ENCODE measurements at regions not wholly inside any gene's neighbourhood (a gene's known extent, or its start where the extent isn't known, plus 50 kb on each side); places are given as distances from the start of the nearest gene placed in this dataset.

DNA sequence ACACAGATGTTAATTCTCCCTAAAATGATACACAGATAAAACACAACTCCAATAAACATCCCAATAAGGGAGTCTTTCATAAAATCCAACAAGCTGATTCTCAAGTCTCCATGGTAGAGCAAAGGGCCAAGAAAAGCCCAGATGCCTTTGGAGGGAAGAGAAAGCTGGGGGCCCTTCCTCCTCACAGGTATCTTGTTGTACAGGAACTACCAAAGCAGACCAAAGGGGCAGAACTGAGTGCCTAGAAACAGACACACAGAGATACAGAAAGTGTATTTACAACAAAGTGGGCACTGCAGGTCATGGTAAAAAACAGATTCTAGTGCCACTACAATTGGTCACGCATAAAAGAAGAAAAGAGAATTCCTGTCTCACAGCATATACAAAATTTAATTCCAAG is 87.2 kb upstream of the NSMCE3 start:
- DNase-seq: no peak

DNA sequence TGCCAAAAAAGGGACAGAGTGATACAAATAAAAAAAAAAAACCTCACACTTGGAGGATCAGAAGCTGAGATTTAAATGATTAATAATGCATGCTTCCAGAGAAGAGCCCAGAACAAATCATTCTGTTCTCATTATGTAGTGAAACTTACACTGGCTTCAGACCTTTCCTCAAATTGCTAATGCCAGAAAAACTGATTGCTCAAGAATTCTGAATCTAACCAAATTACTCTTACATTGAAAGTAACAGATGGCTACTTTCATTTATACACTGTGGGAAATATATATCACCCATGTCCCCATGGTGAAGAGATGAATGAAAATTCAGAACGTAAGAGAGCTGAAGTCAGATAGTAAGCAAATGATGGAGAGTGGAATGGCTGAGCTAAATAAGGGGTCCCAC is 85.9 kb upstream of the NSMCE3 start:
- no peak for DNase-seq

DNA sequence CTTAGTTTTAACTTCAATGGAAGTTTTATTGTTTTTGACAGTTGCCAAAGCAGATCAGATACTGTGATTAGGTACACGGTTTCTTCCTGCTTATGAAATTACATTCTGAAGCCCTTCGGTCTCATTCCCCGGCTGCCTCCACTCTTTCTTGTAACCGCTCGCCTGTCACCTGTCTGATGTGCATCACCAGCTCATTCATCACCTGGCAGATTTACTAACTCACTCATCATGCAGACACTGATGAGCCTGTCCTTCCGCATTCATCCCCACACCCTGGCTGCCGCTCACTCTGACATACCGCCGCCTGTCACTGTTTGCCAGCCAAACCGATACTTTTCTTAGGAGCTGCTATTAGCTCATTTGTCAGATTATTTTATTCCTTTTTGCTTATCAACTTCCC is 82.8 kb upstream of the NSMCE3 start:
- no peak for DNase-seq

DNA sequence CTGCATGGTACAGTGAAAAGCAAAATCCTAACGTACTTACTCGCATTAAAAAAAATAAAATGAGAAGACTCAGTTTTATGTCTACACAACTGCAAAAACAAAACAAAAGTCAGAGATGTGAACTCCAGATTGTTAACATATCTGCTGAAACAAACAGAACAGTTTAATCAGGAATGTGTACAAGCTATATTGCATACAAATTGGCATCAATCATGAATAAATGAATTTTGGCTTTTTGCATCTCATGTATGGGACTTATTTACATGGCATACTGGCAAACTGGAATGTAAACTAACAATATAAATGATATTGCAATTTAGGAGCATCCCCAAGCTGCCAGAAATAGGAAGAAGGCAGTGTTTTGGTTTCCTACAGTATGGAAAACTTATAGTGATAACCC is 79.6 kb upstream of the NSMCE3 start:
- DNase-seq: no peak

DNA sequence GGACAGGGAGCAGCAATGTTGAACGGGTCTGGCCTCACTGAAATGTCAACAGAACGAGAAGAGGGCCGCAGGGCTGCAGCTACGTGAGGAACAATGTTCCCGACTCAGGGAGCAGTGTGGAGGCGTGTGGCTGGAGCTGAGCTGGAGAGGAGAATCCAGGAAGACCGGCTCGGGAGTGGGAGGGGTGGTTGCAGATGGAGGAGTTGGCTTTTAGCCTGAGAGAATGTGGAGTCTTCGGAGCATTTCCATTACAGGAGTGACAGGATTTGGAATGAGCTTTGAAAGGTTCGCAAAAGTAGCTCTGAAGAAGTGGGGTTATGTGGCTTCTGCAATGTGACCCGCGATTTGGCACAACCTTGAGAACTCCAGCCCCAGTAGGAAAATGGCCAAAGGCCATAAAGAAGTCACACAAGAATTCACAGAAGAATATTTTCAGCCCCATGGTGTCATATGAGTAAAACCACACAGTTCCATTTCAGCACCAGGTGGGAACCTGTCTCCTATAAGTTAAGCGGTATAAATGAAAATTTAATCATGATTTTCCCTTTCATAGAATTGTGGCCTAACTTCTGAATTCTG is 78.8 kb upstream of the NSMCE3 start:
- no peak for DNase-seq

DNA sequence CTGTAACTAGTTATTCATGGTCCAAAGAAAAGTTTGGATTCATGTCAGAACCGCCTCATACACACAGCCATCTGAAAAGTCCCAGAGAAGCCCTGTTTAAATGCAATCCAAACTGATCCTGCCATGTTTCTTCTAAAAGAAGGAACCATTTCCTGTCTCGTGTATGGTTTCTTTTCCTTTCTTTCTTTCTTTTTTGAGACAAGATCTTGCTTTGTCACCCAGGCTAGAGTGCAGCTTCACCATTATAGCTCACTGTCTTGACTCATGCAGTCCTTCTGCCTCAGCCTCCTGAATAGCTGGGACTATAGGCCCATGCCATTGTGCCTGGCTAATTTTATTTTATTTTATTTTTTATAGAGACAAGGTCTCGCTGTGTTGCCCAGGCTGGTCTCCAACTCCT is 77.4 kb upstream of the NSMCE3 start:
- DNase-seq: no peak

DNA sequence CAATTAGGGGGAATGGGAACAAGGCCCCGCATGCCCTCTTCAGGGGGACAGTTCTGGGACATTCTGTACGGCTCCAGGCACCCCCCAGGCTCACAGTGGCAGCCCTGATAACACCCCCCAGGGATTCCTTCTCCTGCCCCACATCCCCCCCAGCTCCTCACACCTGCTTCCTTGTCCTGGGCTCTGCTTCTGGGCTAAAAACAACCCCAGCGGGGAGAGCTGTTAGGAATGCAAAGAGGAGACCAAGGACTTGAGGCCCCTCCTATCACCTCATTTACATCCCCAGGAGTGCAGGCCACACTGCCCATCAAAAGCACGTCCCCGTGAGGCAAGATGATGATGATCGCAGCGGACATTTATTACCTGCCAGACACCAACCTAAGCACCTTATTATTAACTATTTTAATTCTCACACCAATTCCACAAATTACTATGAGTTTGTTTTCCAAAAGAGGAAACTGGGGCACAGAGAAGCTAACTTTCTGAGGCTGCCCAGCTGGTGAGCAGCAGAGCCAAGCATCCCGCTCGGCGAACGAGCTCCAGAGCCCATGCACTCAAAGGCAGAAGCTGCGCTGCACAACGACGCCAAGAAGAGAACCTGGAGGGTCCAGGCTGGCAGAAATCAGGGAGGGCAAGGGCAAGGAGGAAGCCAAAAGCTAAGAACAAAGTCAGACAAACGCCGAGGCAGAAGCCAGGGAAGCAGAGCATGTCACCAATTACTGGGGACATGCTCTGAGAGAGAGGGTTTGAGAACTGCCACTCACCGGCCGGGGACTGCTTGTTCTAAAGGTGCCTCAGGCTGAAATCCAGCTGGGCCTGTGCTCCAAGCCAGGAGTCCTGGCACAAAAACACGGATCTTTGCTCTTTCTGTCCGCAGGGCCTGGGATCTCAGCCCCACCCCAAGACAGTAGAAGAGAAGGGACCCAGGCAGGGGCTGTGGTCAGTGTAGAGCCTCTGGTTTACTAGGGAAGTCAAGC is 76.2 kb upstream of the NSMCE3 start:
- DNase-seq: no peak

DNA sequence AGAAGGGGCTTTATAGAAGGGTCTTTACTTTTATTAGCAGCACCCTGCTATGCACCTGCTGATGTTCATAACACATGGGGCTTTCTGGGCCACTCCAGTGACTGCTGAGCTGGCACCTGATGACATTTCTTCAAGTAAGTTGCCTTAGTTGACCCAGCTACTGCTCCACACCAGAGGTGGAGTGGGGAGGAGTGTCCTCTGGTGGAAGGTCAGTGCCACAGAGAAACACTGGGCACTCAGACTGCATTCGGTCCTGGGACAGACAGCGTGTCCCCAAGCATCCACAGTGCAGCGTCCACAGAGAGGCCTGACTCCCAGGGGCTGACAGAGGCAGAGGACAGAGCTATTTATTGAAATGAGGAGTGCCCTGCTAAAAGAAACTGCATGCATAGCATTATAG is 74.9 kb upstream of the NSMCE3 start:
- DNase-seq: no peak

DNA sequence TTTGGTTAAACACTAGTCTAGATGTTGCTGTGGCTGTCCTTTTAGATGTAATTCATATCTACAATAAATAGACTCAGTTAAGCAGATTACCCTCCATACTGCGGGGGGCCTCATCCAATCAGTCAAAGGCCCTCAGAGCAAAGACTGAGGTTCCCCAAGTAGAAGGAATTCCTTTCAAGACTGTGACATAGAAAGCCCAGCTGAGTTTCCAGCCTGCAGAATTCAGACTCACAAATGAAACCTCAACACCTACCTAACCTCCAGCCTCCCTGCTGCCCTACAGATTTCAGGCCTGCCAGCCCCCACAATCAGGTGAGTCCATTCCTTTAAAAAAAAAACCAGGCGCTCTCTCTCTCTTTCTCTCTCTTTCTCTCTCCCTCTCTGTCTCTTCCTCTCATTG is 73.6 kb upstream of the NSMCE3 start:
- no peak for DNase-seq

DNA sequence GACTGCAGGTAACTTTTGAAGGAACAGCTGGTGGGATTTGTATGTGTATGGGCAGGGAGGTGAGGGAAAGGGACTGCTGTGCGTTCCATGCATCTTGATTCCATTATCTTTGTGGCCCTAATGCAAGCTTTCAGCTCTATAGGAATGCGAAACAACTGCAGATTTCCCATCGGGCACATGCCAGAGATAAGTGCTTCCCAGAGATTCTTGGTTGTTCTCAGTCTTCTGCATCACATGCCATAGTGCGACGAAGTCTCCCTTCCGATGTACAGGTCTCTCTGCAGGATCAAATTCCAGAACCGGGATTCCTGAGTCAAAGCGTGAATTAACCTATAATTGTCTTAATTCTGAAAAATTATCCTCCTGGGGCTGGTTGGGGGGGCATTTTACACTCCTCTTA is 72.6 kb upstream of the NSMCE3 start:
- no peak for DNase-seq

DNA sequence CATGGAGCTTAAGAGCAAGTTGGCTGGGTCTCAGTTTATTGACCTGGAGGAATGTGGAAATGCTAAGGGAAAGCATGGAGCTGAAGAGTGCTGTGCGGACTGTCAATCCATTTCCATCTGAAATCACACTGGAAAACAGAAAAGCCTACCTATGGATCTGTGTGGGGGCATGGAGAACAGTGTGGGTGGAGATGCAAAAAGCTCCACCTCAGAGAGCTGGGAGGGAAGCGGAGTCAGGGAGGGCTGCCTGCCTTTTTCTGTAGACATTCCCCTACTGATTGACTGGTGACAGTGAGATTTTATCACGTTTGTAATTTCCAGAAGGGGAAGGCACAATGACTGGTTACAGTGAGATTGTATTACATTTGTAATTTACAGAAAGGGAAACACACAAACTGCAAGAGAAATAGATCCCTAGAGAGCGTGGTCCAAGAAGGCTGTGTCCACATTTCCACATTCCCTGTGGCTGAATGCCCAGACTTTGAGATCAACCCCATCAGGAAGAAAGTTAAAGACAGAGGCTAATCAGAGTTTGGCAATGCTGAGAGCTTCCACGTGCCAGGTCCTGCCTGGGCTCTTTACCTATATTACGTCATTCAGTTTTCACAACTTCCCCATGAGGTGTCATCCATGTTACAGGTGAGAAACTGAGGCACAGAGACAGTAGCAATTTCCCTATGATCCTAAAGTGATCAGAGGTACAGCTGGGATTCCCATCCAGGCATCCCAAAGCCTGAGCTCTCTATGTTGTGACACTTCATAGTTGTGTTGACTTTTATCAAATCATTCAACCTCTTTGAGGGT is 67.7 kb upstream of the NSMCE3 start:
- no peak for DNase-seq

DNA sequence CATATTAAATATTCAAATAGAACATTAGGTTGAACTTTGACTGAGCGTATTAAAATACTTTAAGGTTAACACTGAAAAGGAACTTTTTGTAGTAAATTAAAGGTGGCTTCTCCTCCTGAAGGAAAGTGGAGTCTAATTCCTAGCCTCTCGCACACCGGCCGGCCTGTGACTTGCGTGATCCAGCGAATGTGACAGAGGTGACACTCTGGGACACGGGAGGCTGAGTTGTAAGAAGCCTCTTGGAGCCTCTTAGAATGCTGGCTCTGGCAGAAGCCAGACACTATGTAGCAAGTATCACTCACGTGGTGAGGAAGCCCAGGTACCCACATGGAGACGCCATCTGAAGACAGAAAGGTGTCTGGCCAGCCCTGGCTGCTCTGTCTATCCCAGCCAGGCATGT is 64.9 kb upstream of the NSMCE3 start:
- no peak for DNase-seq

DNA sequence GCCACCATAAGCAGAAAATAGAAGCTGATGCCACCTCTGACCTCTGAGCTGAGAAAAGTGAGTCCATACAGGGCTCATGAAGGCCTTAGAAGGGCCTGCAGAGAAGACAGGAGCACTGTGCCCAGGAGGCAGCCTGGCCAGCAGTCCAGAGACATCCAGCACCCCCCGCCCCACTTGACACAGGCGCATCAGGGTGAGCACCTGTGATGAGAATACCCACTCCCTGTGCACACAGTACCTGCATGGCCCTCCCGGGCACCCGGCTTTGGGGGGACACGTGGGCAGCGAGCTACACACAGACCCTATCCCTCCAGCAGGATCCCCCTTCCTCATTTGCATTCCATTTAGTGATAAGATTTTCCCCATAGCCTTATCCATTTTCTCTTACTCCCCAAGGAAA is 63.6 kb upstream of the NSMCE3 start:
- no peak for DNase-seq

DNA sequence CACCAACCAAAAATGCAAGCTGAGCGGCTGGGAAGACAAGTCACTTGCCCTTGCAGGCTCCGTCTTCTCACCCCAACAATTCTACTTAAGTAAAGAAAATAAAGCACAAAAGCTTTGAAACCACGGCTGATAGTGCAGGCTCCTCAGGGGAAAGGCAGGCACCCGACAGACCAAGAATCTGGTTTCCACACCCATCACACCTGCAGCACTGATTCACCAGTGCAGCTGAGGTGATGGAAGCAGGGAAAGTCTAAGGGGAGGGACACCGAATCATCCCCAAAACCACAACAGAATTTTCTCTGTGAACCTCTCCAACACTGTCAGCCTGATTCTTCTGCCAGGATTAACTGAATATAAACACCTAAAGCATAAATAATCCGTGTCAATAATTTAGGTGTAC is 62.0 kb upstream of the NSMCE3 start:
- DNase-seq: no peak

DNA sequence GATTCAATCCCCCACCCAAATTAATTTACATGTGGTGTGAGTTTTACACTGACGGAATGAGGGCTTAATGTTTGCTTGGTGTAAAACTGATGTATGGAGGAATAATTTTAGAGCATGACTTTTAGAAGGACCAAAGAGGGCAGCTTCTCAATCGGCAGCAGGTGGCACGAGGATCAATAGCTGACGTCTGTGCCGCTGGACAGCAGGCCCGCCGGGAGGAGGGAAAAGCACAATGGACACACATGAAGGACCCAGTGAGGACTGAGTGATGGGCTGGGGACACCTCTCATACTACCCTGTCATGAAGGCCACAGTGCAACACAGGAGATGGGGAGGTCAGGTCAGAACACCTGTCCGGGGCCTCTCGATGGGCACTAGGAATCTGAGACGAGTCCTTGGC is 61.4 kb upstream of the NSMCE3 start:
- no peak for DNase-seq

DNA sequence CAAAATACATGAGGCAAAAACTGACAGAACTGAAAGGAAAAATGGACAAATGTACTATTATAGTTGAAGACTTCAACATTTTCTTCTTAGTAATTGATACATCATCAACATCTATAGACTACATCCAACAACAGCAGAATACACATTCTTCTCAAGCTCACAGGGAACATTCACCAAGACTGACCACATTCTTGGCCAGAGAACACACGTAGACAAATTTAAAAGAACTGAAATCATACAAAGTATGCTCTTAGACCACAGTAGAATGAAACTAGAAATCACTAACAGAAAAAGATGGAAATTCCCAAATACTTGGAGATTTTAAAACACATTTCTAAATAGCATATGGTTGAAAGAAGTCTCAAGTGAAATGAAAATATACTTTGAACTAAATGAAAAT is 55.1 kb upstream of the NSMCE3 start:
- DNase-seq: no peak

DNA sequence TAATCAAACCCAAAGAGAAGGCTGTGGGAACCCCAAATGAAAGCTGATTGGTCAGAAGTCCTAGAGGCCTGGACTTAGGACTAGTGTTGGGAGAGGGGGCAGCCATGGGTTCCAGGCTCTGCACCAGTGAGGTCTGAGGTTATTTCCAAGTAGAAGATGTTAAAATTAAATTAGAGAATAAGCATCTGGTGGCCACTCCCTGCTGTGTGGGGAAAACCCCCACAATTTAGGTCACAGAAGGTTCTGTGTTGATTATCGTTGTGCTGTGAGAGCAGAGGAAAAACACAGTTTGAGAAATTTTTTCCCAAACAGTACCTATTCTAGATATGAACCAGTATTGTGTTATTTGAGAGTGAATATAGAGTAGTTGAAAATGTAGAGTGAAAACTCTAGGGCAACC is 53.9 kb upstream of the NSMCE3 start:
- no peak for DNase-seq

DNA sequence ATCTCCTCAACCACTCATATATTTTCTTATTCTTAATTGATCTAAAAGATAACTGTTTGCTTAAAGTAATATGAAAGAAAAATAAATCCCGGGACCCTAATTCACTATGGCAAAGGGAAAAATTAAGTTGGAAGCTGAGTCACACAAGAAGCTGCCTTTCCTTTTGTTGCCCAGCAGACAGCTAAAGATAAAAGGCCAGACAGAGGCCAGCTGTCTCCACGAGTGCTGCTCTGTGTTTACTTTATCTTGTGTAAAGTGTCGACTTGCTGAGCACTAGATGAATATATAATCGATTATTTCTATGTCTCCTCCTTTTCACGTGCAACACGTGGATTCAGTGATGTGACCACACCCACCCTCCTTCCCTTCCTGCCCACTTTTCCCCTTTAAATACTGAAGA is 52.8 kb upstream of the NSMCE3 start:
- DNase-seq: no peak

DNA sequence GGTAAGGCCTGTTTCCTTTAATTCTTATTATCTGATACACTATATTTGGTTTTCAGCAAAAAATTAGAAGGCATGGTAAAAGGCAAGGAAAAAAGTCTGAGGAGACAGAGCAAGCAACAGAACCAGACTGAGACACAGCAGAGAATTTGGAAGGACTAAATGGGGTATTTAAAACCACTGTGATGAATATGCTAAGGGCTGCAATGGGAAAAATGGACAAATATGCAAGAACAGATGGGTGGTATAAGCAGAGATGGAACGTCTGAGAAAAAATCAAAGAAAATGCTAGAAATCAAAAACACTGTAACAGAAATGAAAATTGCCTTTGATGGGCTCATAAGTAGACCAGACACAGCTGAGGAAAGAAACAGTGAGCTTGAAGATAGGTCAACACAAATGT is 50.8 kb upstream of the NSMCE3 start:
- no peak for DNase-seq

DNA sequence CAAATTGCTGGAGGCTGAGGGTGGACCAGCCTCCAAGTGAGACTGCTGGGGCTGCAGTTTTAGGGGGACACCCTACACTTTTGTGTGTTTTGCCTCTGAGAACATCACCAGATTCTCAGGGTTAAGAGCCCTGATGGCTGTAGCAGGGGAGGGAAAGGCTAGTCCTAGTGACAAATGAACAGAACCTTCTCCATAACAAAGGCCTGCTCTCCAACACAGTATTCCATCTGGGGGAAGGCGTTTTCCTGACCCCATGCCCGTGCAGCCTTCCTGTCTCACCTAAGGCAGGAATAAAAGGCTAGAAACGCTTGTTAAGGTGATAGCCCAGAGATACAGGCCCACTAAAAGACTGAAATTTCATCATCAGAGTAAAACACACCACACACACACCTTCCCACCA is 50.2 kb upstream of the NSMCE3 start:
- DNase-seq: no peak

Data from stimulated activated CD4-positive, alpha-beta T cell treated with anti-CD3 and anti-CD28 coated beads, Interleukin-12 subunit alpha, Interleukin-12 subunit beta, amount 100 ng/mL, for 4 hours (primary cell).